Lower leg skin (tissue), 4 donors: ENCODE measurements at regions not wholly inside any gene's neighbourhood (a gene's known extent, or its start where the extent isn't known, plus 50 kb on each side); places are given as distances from the start of the nearest gene placed in this dataset.

Experiments used
- DNase-seq, 2 donors: peaks; one replicate each; pipeline ENCODE4 v3.0.0-alpha.2; 2019; ENCODE audit warnings: low spot score in 2 of 2
- H3K4me3 ChIP-seq: fragments of 200-600 bp; sonication (generic); 2 replicates; pipeline ENCODE4 v1.5.1; 2017; ENCODE audit warnings: mild to moderate bottlenecking, low read depth; ENCODE audit not compliant: poor library complexity, severe bottlenecking
- CTCF ChIP-seq, 3 donors: fragments of 450-650 bp; IDR thresholded peaks; one replicate each; pipeline ENCODE4 v1.5.1; 2016; ENCODE audit warnings: antibody characterized with exemption in 3 of 3, mild to moderate bottlenecking in 3 of 3, moderate library complexity in 2 of 3
- POLR2A ChIP-seq, 2 donors: fragments of 450-650 bp; IDR thresholded peaks; one replicate each; pipeline ENCODE4 v1.6.1; 2016 to 2017; ENCODE audit warnings: antibody characterized with exemption in 2 of 2, mild to moderate bottlenecking in 1 of 2, moderate library complexity in 1 of 2
- WGBS, 2 donors: methylation state at CpG; one replicate each; pipeline ENCODE4 v1.1.5; 2018; 5-methylcytosine and 5-hydroxymethylcytosine counted together
- intact Hi-C: fragments of 100-400 bp; cut with DNase I; formaldehyde crosslinking; loops from one replicate; pipeline ENCODE4 v1.15.0; 2023; ENCODE audit warnings: low total_unique reads

DNA sequence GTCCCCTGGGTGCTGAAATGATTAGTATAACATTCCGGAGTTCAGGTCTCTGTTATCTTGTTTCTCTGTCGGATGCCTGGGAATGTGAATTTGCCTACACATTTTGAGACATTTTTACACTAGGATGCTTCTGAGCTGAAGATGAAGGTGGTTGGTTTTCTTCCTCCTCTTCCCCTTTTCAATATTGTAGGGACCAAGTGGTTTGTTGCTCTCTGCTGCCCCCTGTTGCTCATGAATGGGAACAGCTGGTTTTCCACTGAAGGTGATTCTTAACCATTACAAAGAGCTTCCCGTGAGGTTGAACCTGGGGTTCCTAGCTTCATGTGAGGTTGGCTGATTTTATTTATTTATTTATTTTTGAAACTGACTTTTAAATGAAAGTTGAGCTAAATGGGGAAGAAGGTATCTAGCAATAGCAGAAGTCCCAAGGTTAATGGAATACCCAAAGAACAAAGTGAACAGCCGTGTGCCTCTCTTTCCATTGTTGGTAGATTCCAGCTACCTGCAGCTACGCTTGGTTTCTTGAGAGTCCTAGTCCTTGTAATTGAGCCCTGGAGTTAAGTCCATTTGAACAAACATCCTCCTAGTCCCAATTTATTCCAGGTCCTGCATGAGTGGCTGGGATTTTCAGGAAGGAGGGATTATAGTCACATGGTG, 983.9 kb upstream of the EEF2KMT start:
- intact Hi-C loops = no loop called here
- no peak for TF ChIP-seq POLR2A (IDR thresholded peaks at IDR 0.05)
- no peak for TF ChIP-seq CTCF (IDR thresholded peaks at IDR 0.05)
- no peak overlapping the region for H3K4me3 ChIP-seq
- WGBS, 2 donors = 48 to 54% methylated on average over 5 of the region's 5 CpGs
- no peak for DNase-seq

GRCh38 chr16:6076631-6077030, 979.0 kb upstream of the EEF2KMT start:
- DNase-seq = no peak
- intact Hi-C loops = no loop called here
- 73 to 85% methylated on average over 2 of the region's 2 CpGs for WGBS, 2 donors
- TF ChIP-seq CTCF (IDR thresholded peaks at IDR 0.05) = no peak
- no peak for TF ChIP-seq POLR2A (IDR thresholded peaks at IDR 0.05)
- no peak overlapping the region for H3K4me3 ChIP-seq

DNA sequence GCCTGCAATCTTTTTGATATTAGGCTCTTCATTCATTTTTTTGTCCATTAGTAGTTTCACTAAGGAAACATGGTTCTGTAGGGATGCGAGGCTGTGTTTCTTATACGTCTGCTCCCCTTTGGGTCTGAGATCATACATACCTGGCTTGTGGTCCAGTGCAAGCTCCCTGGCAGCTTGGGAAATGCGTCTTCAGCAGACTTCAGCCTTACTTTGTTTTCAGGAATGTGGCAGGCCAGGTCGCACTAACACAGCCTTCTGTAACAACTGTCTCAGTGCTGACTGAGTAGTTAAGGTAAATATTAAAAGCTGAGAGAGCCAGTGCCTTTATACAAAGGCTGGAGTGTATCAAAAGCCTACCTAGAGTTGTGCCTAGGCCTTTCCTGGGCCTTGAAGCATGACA, 970.5 kb upstream of the EEF2KMT start:
- no peak overlapping the region for H3K4me3 ChIP-seq
- intact Hi-C loops = no loop called here
- TF ChIP-seq POLR2A (IDR thresholded peaks at IDR 0.05) (no peak), CTCF (IDR thresholded peaks at IDR 0.05) (no peak)
- no peak for DNase-seq
- 75 to 87% methylated on average over 4 of the region's 4 CpGs for WGBS, 2 donors

DNA sequence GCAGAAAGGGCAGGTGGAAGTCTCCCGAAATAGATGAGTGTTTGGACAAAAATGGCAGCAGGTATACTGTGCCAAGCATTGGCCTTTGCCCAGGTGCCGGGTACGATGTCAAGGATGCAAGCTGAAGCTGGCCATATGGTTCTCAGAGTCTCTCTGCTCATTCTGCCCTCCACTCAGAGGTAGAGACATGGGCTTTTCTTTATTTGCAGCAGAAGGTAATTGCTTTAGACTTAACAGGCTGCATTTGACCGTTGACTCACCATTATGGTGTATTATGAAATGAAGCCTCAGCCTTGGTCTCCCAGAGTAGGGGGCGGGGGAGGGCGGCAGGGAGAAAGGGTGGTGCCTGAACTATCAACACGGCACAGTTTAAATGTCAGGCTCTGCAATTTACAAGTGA, 969.1 kb upstream of the EEF2KMT start:
- 53 to 71% methylated on average over 7 of the region's 7 CpGs for WGBS, 2 donors
- intact Hi-C loops = no loop called here
- DNase-seq = no peak
- TF ChIP-seq CTCF (IDR thresholded peaks at IDR 0.05) = no peak
- TF ChIP-seq POLR2A (IDR thresholded peaks at IDR 0.05) = no peak
- no peak overlapping the region for H3K4me3 ChIP-seq

GRCh38 chr16:6063526-6063925, 965.9 kb upstream of the EEF2KMT start:
- no peak for DNase-seq
- intact Hi-C loops = no loop called here
- no peak overlapping the region for H3K4me3 ChIP-seq
- TF ChIP-seq CTCF (IDR thresholded peaks at IDR 0.05) = no peak
- TF ChIP-seq POLR2A (IDR thresholded peaks at IDR 0.05) = no peak
- 67 to 73% methylated on average over 3 of the region's 3 CpGs for WGBS, 2 donors

DNA sequence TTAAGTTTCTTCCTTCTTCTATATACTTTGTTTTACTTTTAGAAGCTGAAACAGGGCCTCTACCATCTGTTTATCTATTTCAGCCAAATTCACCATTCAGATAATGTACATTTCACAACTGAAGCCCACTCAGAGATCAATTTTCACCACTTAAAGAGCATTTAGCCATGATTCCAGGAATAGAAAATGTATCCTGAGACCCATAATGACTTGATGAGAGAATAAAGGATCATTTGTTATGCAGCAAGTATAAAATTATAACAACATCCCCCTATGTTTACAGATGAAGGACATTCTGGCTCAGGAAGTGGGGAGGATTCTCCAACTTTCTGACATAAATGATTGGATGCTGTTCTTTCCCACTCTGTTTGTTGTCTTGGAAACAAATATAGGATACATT, 962.1 kb upstream of the EEF2KMT start:
- intact Hi-C loops = no loop called here
- no peak overlapping the region for H3K4me3 ChIP-seq
- TF ChIP-seq CTCF (IDR thresholded peaks at IDR 0.05) = no peak
- no peak for TF ChIP-seq POLR2A (IDR thresholded peaks at IDR 0.05)
- DNase-seq = no peak
